IMR-90 (cell line): ENCODE measurements at regions not wholly inside any gene's neighbourhood (a gene's known extent, or its start where the extent isn't known, plus 50 kb on each side); places are given as distances from the start of the nearest gene placed in this dataset.

Experiments
- BHLHE40 ChIP-seq: fragments of 150-350 bp; IDR thresholded peaks from 2 replicates; pipeline ENCODE4 v1.6.1; 2016; ENCODE audit warnings: mild to moderate bottlenecking, low read depth, low read length
- CEBPB ChIP-seq: IDR thresholded peaks from 2 replicates; pipeline ENCODE4 v1.6.1; 2012; ENCODE audit warnings: low read depth, low read length, improper control_type of control experiment
- MAFK ChIP-seq: IDR thresholded peaks from 2 replicates; pipeline ENCODE4 v1.6.1; 2012; ENCODE audit warnings: low read depth, low read length, improper control_type of control experiment
- POLR2A ChIP-seq: IDR thresholded peaks from 2 replicates; pipeline ENCODE4 v1.6.1; 2012; ENCODE audit warnings: mild to moderate bottlenecking, low read depth, low read length
- RFX5 ChIP-seq: IDR thresholded peaks from 2 replicates; pipeline ENCODE4 v1.8.0; 2012; ENCODE audit warnings: low read depth, mild to moderate bottlenecking, low read length, moderate library complexity
- SMC3 ChIP-seq: fragments of 150-350 bp; IDR thresholded peaks from 2 replicates; pipeline ENCODE4 v1.6.1; 2016; ENCODE audit warnings: low read depth, mild to moderate bottlenecking, antibody characterized with exemption, low read length, moderate library complexity
- TF ChIP-seq, protein P1 (sequence below): conservative IDR thresholded peaks from 2 replicates; pipeline ENCODE4 v1.5.1; 2012; ENCODE audit warnings: mild to moderate bottlenecking, low read depth, low read length, improper control_type of control experiment

GRCh38 chr11:101199416-101199815 lies 69.8 kb upstream of the PGR start:
- TF ChIP-seq, protein P1, sequence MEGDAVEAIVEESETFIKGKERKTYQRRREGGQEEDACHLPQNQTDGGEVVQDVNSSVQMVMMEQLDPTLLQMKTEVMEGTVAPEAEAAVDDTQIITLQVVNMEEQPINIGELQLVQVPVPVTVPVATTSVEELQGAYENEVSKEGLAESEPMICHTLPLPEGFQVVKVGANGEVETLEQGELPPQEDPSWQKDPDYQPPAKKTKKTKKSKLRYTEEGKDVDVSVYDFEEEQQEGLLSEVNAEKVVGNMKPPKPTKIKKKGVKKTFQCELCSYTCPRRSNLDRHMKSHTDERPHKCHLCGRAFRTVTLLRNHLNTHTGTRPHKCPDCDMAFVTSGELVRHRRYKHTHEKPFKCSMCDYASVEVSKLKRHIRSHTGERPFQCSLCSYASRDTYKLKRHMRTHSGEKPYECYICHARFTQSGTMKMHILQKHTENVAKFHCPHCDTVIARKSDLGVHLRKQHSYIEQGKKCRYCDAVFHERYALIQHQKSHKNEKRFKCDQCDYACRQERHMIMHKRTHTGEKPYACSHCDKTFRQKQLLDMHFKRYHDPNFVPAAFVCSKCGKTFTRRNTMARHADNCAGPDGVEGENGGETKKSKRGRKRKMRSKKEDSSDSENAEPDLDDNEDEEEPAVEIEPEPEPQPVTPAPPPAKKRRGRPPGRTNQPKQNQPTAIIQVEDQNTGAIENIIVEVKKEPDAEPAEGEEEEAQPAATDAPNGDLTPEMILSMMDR, result no peak
- TF ChIP-seq SMC3, result no peak
- no peak for TF ChIP-seq POLR2A
- TF ChIP-seq MAFK, result no peak
- TF ChIP-seq RFX5, result no peak
- no peak for TF ChIP-seq CEBPB
- no peak for TF ChIP-seq BHLHE40
